IMR-90 (cell line): ENCODE measurements at regions not wholly inside any gene's neighbourhood (a gene's known extent, or its start where the extent isn't known, plus 50 kb on each side); places are given as distances from the start of the nearest gene placed in this dataset.

Experiments used
- CEBPB ChIP-seq: IDR thresholded peaks from 2 replicates; pipeline ENCODE4 v1.6.1; 2012; ENCODE audit warnings: low read depth, low read length, improper control_type of control experiment
- NFE2L2 ChIP-seq: fragments of 150-350 bp; IDR thresholded peaks from 2 replicates; pipeline ENCODE4 v1.6.1; 2016; ENCODE audit warnings: low read depth, mild to moderate bottlenecking, low read length
- POLR2A ChIP-seq: IDR thresholded peaks from 2 replicates; pipeline ENCODE4 v1.6.1; 2012; ENCODE audit warnings: mild to moderate bottlenecking, low read depth, low read length
- RFX5 ChIP-seq: IDR thresholded peaks from 2 replicates; pipeline ENCODE4 v1.8.0; 2012; ENCODE audit warnings: low read depth, mild to moderate bottlenecking, low read length, moderate library complexity
- SMC3 ChIP-seq: fragments of 150-350 bp; IDR thresholded peaks from 2 replicates; pipeline ENCODE4 v1.6.1; 2016; ENCODE audit warnings: low read depth, mild to moderate bottlenecking, antibody characterized with exemption, low read length, moderate library complexity
- TF ChIP-seq, protein P1 (sequence below): conservative IDR thresholded peaks from 2 replicates; pipeline ENCODE4 v1.5.1; 2012; ENCODE audit warnings: mild to moderate bottlenecking, low read depth, low read length, improper control_type of control experiment

GRCh38 chr4:55251896-55252295, 94.1 kb upstream of the SRD5A3 start:
- TF ChIP-seq POLR2A: no peak
- TF ChIP-seq, protein P1, sequence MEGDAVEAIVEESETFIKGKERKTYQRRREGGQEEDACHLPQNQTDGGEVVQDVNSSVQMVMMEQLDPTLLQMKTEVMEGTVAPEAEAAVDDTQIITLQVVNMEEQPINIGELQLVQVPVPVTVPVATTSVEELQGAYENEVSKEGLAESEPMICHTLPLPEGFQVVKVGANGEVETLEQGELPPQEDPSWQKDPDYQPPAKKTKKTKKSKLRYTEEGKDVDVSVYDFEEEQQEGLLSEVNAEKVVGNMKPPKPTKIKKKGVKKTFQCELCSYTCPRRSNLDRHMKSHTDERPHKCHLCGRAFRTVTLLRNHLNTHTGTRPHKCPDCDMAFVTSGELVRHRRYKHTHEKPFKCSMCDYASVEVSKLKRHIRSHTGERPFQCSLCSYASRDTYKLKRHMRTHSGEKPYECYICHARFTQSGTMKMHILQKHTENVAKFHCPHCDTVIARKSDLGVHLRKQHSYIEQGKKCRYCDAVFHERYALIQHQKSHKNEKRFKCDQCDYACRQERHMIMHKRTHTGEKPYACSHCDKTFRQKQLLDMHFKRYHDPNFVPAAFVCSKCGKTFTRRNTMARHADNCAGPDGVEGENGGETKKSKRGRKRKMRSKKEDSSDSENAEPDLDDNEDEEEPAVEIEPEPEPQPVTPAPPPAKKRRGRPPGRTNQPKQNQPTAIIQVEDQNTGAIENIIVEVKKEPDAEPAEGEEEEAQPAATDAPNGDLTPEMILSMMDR: no peak
- no peak for TF ChIP-seq NFE2L2
- no peak for TF ChIP-seq CEBPB
- TF ChIP-seq RFX5: no peak
- no peak for TF ChIP-seq SMC3
